ENCODE measurements at regions not wholly inside any gene's neighbourhood (a gene's known extent, or its start where the extent isn't known, plus 50 kb on each side); places are given as distances from the start of the nearest gene placed in this dataset.

DNA sequence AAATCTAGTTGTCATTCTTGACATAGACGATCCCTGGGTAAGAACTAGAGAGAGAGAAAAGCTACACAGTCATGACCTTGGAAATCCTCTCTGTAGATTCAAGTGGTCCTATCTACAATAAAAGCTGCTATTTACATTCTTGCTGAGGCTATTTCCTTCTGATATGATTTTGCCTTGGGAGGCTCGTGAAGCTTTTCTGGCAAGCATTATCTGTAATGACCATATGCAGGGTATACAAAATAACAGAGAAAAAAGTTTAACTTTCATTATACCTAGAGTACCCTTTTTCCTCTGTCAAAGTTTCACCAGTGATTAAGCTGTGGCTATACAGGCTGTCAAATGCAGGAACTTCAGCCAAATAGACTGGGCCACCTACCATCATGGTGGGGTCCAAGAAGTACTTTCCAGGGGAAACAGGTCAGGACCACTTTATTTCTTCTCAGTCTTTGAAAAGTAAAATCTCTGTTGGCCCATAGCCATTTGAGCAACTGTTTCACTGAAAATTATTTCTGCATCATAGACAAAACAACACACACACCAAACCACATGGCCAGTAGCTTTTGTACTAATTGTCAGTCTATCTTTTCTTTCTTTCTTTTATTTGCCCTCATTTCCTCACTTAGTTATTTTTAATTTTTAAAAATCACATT, 677.0 kb upstream of the ID4 start:
- Histone ChIP-seq H4K20me1 (ENCODE audit: control insufficient read depth, insufficient read depth, low read depth, low read length) (no peaks in the 10 kb centered on the region), H3K9me3 (ENCODE audit: control insufficient read depth, insufficient read depth, low read length) (no peaks in the 10 kb centered on the region), H3K27me3 (ENCODE audit: control insufficient read depth, low read length) (no peaks in the 10 kb centered on the region), H3K79me2 (ENCODE audit: control insufficient read depth, low read length) (no peaks in the 10 kb centered on the region), H3K9me2 (replicated peaks; ENCODE audit: control insufficient read depth, low read length) (no peaks in the 10 kb centered on the region), H3K4me3 (ENCODE audit: low read length) (no peak overlapping the region), H3K27ac (ENCODE audit: low read depth, low read length) (no peak overlapping the region), H3K4me1 (ENCODE audit: control insufficient read depth, low read length) (no peaks in the 10 kb centered on the region), H3K4me2 (ENCODE audit: low read length) (no peak overlapping the region), H3F3A (ENCODE audit: control insufficient read depth, insufficient read depth) (no peaks in the 10 kb centered on the region), H3K36me3 (ENCODE audit: control insufficient read depth, low read length) (no peaks in the 10 kb centered on the region)
- TF ChIP-seq, protein P1, sequence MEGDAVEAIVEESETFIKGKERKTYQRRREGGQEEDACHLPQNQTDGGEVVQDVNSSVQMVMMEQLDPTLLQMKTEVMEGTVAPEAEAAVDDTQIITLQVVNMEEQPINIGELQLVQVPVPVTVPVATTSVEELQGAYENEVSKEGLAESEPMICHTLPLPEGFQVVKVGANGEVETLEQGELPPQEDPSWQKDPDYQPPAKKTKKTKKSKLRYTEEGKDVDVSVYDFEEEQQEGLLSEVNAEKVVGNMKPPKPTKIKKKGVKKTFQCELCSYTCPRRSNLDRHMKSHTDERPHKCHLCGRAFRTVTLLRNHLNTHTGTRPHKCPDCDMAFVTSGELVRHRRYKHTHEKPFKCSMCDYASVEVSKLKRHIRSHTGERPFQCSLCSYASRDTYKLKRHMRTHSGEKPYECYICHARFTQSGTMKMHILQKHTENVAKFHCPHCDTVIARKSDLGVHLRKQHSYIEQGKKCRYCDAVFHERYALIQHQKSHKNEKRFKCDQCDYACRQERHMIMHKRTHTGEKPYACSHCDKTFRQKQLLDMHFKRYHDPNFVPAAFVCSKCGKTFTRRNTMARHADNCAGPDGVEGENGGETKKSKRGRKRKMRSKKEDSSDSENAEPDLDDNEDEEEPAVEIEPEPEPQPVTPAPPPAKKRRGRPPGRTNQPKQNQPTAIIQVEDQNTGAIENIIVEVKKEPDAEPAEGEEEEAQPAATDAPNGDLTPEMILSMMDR (IDR thresholded peaks at IDR 0.05; ENCODE audit: low read depth, low read length, poor library complexity, severe bottlenecking): no peak
- TF ChIP-seq EZH2phosphoT487 (IDR thresholded peaks at IDR 0.05; ENCODE audit: borderline replicate concordance, low read length): no peak

- Histone ChIP-seq H3F3A (ENCODE audit: control insufficient read depth, insufficient read depth) (no peaks in the 10 kb centered on the region), H3K4me3 (ENCODE audit: low read length) (no peak overlapping the region), H3K9me3 (ENCODE audit: control insufficient read depth, insufficient read depth, low read length) (no peaks in the 10 kb centered on the region), H3K79me2 (ENCODE audit: control insufficient read depth, low read length) (no peaks in the 10 kb centered on the region), H3K9me2 (replicated peaks; ENCODE audit: control insufficient read depth, low read length) (no peaks in the 10 kb centered on the region), H3K4me2 (ENCODE audit: low read length) (no peak overlapping the region), H3K27ac (ENCODE audit: low read depth, low read length) (no peak overlapping the region), H4K20me1 (ENCODE audit: control insufficient read depth, insufficient read depth, low read depth, low read length) (no peaks in the 10 kb centered on the region), H3K4me1 (ENCODE audit: control insufficient read depth, low read length) (no peaks in the 10 kb centered on the region), H3K36me3 (ENCODE audit: control insufficient read depth, low read length) (no peaks in the 10 kb centered on the region), H3K27me3 (ENCODE audit: control insufficient read depth, low read length) (no peaks in the 10 kb centered on the region)
- no peak for TF ChIP-seq EZH2phosphoT487 (IDR thresholded peaks at IDR 0.05; ENCODE audit: borderline replicate concordance, low read length)
- TF ChIP-seq, protein P1 (IDR thresholded peaks at IDR 0.05; ENCODE audit: low read depth, low read length, poor library complexity, severe bottlenecking): no peak
Observed at GRCh38 chr6:19167251-19167650, 669.9 kb upstream of the ID4 start.

- H4K20me1 ChIP-seq (ENCODE audit: control insufficient read depth, insufficient read depth, low read depth, low read length): no peaks in the 10 kb centered on the region
- no peaks in the 10 kb centered on the region for H3K9me3 ChIP-seq (ENCODE audit: control insufficient read depth, insufficient read depth, low read length)
- no peaks in the 10 kb centered on the region for H3K9me2 ChIP-seq (replicated peaks; ENCODE audit: control insufficient read depth, low read length)
- H3K4me2 ChIP-seq (ENCODE audit: low read length): no peak overlapping the region
- H3K4me1 ChIP-seq (ENCODE audit: control insufficient read depth, low read length): no peaks in the 10 kb centered on the region
- H3K27ac ChIP-seq (ENCODE audit: low read depth, low read length): no peak overlapping the region
- H3K36me3 ChIP-seq (ENCODE audit: control insufficient read depth, low read length): no peaks in the 10 kb centered on the region
- TF ChIP-seq EZH2phosphoT487 (IDR thresholded peaks at IDR 0.05; ENCODE audit: borderline replicate concordance, low read length): no peak
- TF ChIP-seq, protein P1 (IDR thresholded peaks at IDR 0.05; ENCODE audit: low read depth, low read length, poor library complexity, severe bottlenecking): no peak
- no peaks in the 10 kb centered on the region for H3K27me3 ChIP-seq (ENCODE audit: control insufficient read depth, low read length)
- no peak overlapping the region for H3K4me3 ChIP-seq (ENCODE audit: low read length)
- H3K79me2 ChIP-seq (ENCODE audit: control insufficient read depth, low read length): no peaks in the 10 kb centered on the region
- no peaks in the 10 kb centered on the region for H3F3A ChIP-seq (ENCODE audit: control insufficient read depth, insufficient read depth)
Observed at GRCh38 chr6:19169366-19169765, 667.8 kb upstream of the ID4 start.
